Naive B cell (primary cell): ENCODE measurements at regions not wholly inside any gene's neighbourhood (a gene's known extent, or its start where the extent isn't known, plus 50 kb on each side); places are given as distances from the start of the nearest gene placed in this dataset.

Experiments
- ATAC-seq, 2 donors: fragments of 150-1000 bp; cut with Tn5 transposase; 2 replicates each; pipeline ENCODE4 v1.10.0; 2021; ENCODE audit warnings: low read depth in 2 of 2, mild to moderate bottlenecking in 2 of 2, moderate library complexity in 2 of 2
- DNase-seq: peaks from one replicate; pipeline ENCODE4 v3.0.0; 2022
- H3K27ac Mint-ChIP-seq, 6 donors: one replicate each; pipeline ENCODE4 v1.8.0; 2020 to 2022; ENCODE audit warnings: mild to moderate bottlenecking in 6 of 6, mixed read lengths in 6 of 6, moderate library complexity in 5 of 6, inconsistent platforms in 2 of 6
- H3K27me3 Mint-ChIP-seq, 3 donors: one replicate each; pipeline ENCODE4 v1.8.0; 2021 to 2022; ENCODE audit warnings: mixed read lengths in 3 of 3, mild to moderate bottlenecking in 1 of 3
- H3K36me3 Mint-ChIP-seq, 2 donors: one replicate each; pipeline ENCODE4 v1.8.0; 2020 to 2022; ENCODE audit warnings: mixed read lengths in 2 of 2, inconsistent platforms in 1 of 2, mild to moderate bottlenecking in 1 of 2
- H3K4me1 Mint-ChIP-seq, 3 donors: one replicate each; pipeline ENCODE4 v1.8.0; 2020 to 2022; ENCODE audit warnings: mixed read lengths in 3 of 3, inconsistent platforms in 1 of 3, mild to moderate bottlenecking in 1 of 3, moderate library complexity in 1 of 3
- H3K4me3 Mint-ChIP-seq, 8 donors: one replicate each; pipeline ENCODE4 v1.8.0; 2020 to 2022; ENCODE audit warnings: mild to moderate bottlenecking in 8 of 8, mixed read lengths in 8 of 8, moderate library complexity in 8 of 8, inconsistent platforms in 2 of 8
- H3K9me3 Mint-ChIP-seq, 7 donors: one replicate each; pipeline ENCODE4 v1.8.0; 2020 to 2022; ENCODE audit warnings: mixed read lengths in 7 of 7, mild to moderate bottlenecking in 5 of 7, inconsistent platforms in 2 of 7, moderate library complexity in 1 of 7

GRCh38 chr7:42987648-42988214 lies 55.6 kb downstream of the MRPL32 start:
- no peak for ATAC-seq
- Mint-ChIP-seq H3K4me3 (no peak overlapping the region), H3K4me1 (no peaks in the 10 kb centered on the region), H3K27ac (no peak overlapping the region), H3K9me3 (peaks cover 4 to 18% (median 10%) of the 10 kb centered on the region in 7 donors), H3K36me3 (peaks cover 0 to 7% of the 10 kb centered on the region in 2 donors), H3K27me3 (peaks cover 11 to 27% (median 17%) of the 10 kb centered on the region in 3 donors)
- DNase-seq = no peak

DNA sequence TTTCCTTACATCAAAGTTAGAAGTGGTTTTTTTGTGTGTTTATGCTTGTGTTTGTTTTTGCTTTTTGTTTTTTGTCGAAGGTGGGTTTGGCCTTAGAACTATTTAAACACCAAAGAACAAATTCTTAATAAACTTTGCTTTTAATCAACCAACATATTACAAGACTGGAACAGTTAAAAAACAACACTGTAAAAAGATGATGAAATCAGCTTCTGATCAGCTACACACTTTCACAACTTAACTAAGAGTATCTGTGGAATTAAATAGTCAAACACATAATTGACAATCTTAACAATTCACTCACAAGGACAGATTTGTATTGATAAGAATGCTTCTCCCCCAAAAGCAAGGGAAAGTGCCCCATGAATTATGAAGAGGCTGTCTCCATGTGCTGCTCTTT lies 58.8 kb downstream of the MRPL32 start:
- Mint-ChIP-seq H3K27me3 (peaks cover 16 to 42% (median 17%) of the 10 kb centered on the region in 3 donors), H3K9me3 (peaks cover 0 to 2% (median 0%) of the 10 kb centered on the region in 7 donors), H3K4me1 (no peaks in the 10 kb centered on the region), H3K36me3 (no peaks in the 10 kb centered on the region), H3K4me3 (no peak overlapping the region), H3K27ac (no peak overlapping the region)
- ATAC-seq (no peak), DNase-seq (no peak)

DNA sequence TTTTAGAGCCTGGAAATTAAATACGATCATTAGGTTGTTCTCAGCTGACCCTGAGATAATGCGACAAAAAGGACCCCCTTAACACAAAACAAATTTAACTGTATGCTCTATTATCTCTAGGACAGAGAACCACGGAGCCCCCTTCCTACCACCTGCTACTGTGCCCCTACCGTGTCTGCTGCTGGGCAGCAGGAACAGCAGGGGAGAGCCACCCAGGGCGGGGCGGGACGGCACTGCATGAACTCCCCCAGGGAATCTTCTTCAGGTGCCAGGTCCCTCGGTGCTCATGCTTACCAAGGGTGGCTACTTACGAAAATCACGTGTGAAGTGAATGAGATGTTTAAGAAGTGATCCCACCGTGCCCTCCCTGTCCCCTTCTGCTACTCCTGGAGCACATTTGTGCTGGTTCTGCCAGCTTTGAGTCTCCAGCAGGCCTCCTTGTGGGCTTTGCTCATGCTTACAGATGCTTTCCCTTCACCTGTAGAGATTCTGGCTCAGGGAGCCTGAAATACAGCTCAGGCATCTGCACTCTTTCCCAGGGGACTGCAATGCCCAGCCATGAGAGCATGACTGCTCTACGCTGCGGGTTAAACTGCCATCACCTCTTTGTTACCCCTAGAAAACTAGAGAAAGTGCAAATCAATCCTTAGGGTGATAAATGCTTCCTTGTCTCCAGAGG lies 59.9 kb downstream of the MRPL32 start:
- Mint-ChIP-seq H3K9me3 (no peaks in the 10 kb centered on the region), H3K36me3 (no peaks in the 10 kb centered on the region), H3K27ac (no peak overlapping the region), H3K4me3 (no peak overlapping the region), H3K27me3 (peaks cover 10 to 32% (median 11%) of the 10 kb centered on the region in 3 donors), H3K4me1 (no peaks in the 10 kb centered on the region)
- ATAC-seq = no peak
- no peak for DNase-seq

GRCh38 chr7:42993038-42993437 lies 60.9 kb downstream of the MRPL32 start:
- no peaks in the 10 kb centered on the region for H3K4me1 Mint-ChIP-seq
- ATAC-seq (no peak), DNase-seq (no peak)
- no peak overlapping the region for H3K4me3 Mint-ChIP-seq
- no peak overlapping the region for H3K27ac Mint-ChIP-seq
- H3K36me3 Mint-ChIP-seq = no peaks in the 10 kb centered on the region
- H3K27me3 Mint-ChIP-seq = peaks cover 8 to 29% (median 10%) of the 10 kb centered on the region in 3 donors
- H3K9me3 Mint-ChIP-seq = no peaks in the 10 kb centered on the region

- H3K9me3 Mint-ChIP-seq = no peaks in the 10 kb centered on the region
- H3K4me3 Mint-ChIP-seq = no peak overlapping the region
- no peaks in the 10 kb centered on the region for H3K36me3 Mint-ChIP-seq
- H3K27me3 Mint-ChIP-seq = peaks cover 8 to 29% (median 16%) of the 10 kb centered on the region in 3 donors
- no peak overlapping the region for H3K27ac Mint-ChIP-seq
- no peaks in the 10 kb centered on the region for H3K4me1 Mint-ChIP-seq
- DNase-seq (no peak), ATAC-seq (no peak)
Measured at GRCh38 chr7:42994096-42994495, 61.9 kb downstream of the MRPL32 start.

DNA sequence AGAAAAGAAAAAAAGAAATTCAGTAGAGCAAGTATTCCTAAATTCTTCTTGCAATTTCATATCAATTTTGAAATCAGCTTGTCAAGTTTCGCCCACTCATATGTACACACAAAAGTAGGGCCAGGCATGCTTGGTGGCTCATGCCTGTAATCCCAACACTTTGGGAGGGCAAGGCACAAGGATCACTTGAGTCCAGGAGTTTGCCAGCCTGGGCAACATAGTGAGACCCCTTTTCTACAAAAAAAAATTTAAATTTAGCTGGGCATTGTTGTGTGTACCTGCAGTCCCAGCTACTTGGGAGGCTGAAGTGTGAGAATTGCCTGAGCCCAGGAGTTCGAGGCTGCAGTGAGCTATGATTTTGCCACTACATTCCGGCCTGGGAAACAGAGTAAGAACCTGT lies 65.4 kb downstream of the MRPL32 start:
- ATAC-seq (no peak), DNase-seq (no peak)
- Mint-ChIP-seq H3K36me3 (no peaks in the 10 kb centered on the region), H3K4me3 (no peak overlapping the region), H3K27ac (no peak overlapping the region), H3K9me3 (no peaks in the 10 kb centered on the region), H3K4me1 (no peaks in the 10 kb centered on the region), H3K27me3 (peaks cover 5 to 21% (median 20%) of the 10 kb centered on the region in 3 donors)

- peaks cover 14 to 35% (median 25%) of the 10 kb centered on the region in 3 donors for H3K27me3 Mint-ChIP-seq
- H3K9me3 Mint-ChIP-seq = peaks cover 0 to 2% (median 0%) of the 10 kb centered on the region in 7 donors
- no peak for DNase-seq
- no peaks in the 10 kb centered on the region for H3K36me3 Mint-ChIP-seq
- H3K4me1 Mint-ChIP-seq = peaks cover 0 to 4% (median 0%) of the 10 kb centered on the region in 3 donors
- H3K27ac Mint-ChIP-seq = peak overlapping the region in 1 of 6 donors; percentile 2
- no peak overlapping the region for H3K4me3 Mint-ChIP-seq
- ATAC-seq = no peak
Measured at GRCh38 chr7:43004082-43004481, 71.9 kb downstream of the MRPL32 start.

DNA sequence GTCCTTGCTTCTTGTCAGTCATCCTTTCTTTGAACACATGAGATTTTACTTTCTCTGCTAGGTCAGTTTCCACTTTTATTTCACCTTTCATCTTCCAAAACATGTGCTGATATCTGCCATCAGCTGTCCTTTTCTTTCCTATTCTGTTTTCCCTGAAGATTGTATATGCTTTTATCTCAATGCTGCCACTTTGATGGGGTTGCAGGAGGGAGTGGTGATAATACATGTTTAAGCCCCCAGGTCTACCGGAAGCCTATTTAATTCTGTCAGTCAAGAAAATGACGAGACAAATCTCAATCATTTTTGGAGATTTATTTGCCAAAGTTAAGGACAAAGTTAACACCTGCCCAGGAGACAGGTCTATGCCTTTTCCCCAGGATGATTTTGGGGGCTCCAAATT lies 73.8 kb downstream of the MRPL32 start:
- peaks cover 0 to 2% (median 0%) of the 10 kb centered on the region in 7 donors for H3K9me3 Mint-ChIP-seq
- H3K27me3 Mint-ChIP-seq = peaks cover 14 to 28% (median 28%) of the 10 kb centered on the region in 3 donors
- DNase-seq (no peak), ATAC-seq (no peak)
- peak overlapping the region in 1 of 6 donors; percentile 65 for H3K27ac Mint-ChIP-seq
- H3K4me3 Mint-ChIP-seq = no peak overlapping the region
- no peaks in the 10 kb centered on the region for H3K36me3 Mint-ChIP-seq
- peaks cover 0 to 4% (median 0%) of the 10 kb centered on the region in 3 donors for H3K4me1 Mint-ChIP-seq

GRCh38 chr7:43010061-43010460 lies 77.9 kb downstream of the MRPL32 start:
- no peak for DNase-seq
- Mint-ChIP-seq H3K4me1 (no peaks in the 10 kb centered on the region), H3K27me3 (peaks cover 20 to 53% (median 40%) of the 10 kb centered on the region in 3 donors), H3K36me3 (peaks cover 0 to 10% of the 10 kb centered on the region in 2 donors), H3K4me3 (no peak overlapping the region), H3K9me3 (peaks cover 5 to 9% (median 7%) of the 10 kb centered on the region in 7 donors), H3K27ac (no peak overlapping the region)
- no peak for ATAC-seq

GRCh38 chr7:43011879-43012278 lies 79.7 kb downstream of the MRPL32 start:
- no peak for ATAC-seq
- Mint-ChIP-seq H3K9me3 (peaks cover 5 to 9% (median 7%) of the 10 kb centered on the region in 7 donors), H3K4me1 (no peaks in the 10 kb centered on the region), H3K36me3 (peaks cover 0 to 10% of the 10 kb centered on the region in 2 donors), H3K27me3 (peaks cover 22 to 46% (median 37%) of the 10 kb centered on the region in 3 donors), H3K4me3 (no peak overlapping the region), H3K27ac (no peak overlapping the region)
- no peak for DNase-seq

GRCh38 chr7:43014406-43014805 lies 82.2 kb downstream of the MRPL32 start:
- no peaks in the 10 kb centered on the region for H3K4me1 Mint-ChIP-seq
- DNase-seq (no peak), ATAC-seq (no peak)
- H3K27ac Mint-ChIP-seq = peak overlapping the region in 1 of 6 donors; percentile 2
- no peak overlapping the region for H3K4me3 Mint-ChIP-seq
- H3K9me3 Mint-ChIP-seq = peaks cover 5 to 9% (median 7%) of the 10 kb centered on the region in 7 donors
- H3K27me3 Mint-ChIP-seq = peaks cover 24 to 52% (median 39%) of the 10 kb centered on the region in 3 donors
- peaks cover 0 to 10% of the 10 kb centered on the region in 2 donors for H3K36me3 Mint-ChIP-seq

- H3K36me3 Mint-ChIP-seq = peaks cover 0 to 10% of the 10 kb centered on the region in 2 donors
- ATAC-seq (no peak), DNase-seq (no peak)
- peaks cover 24 to 55% (median 39%) of the 10 kb centered on the region in 3 donors for H3K27me3 Mint-ChIP-seq
- no peaks in the 10 kb centered on the region for H3K4me1 Mint-ChIP-seq
- H3K9me3 Mint-ChIP-seq = peaks cover 5 to 9% (median 7%) of the 10 kb centered on the region in 7 donors
- no peak overlapping the region for H3K27ac Mint-ChIP-seq
- no peak overlapping the region for H3K4me3 Mint-ChIP-seq
Measured at GRCh38 chr7:43015301-43015700, 83.1 kb downstream of the MRPL32 start.

DNA sequence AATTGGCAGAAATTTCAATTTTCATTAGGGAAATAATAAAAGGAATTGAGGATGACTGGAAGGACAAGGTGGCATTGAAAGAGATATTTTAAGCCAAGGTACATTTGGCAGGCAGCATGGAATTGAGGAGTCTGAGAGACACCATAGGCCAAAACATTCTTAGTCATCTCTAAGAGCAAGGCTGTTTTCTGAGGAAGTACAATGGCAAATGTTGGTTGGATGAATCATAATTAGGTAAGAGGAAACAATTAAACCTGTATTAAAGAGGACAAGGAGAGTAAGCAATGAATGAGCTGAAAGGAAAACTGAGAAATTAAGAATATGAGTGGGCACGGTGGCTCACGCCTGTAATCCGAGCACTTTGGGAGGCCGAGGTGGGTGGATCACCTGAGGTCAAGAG lies 86.3 kb downstream of the MRPL32 start:
- no peaks in the 10 kb centered on the region for H3K36me3 Mint-ChIP-seq
- H3K27ac Mint-ChIP-seq = no peak overlapping the region
- peaks cover 0 to 1% (median 0%) of the 10 kb centered on the region in 7 donors for H3K9me3 Mint-ChIP-seq
- ATAC-seq = no peak
- no peak for DNase-seq
- H3K27me3 Mint-ChIP-seq = peaks cover 21 to 40% (median 25%) of the 10 kb centered on the region in 3 donors
- no peaks in the 10 kb centered on the region for H3K4me1 Mint-ChIP-seq
- no peak overlapping the region for H3K4me3 Mint-ChIP-seq

DNA sequence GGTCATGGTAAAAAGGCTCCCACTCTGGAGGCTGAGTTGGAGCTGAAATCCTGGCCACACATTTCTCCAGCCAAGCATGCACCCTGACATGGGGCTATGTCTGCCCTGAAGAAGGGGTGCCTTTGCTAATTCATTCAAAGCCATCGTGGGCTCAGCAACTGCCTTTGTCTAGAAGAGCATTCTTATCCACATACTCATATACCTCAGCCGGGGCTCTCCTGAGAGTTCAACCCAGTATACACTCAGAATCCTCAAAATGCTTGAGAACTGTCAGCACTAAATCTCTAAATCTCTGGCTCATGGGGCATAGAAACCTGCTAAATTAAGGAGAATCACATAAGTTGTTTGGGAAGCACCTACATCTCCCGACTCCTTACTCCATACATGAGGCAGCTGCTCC lies 89.3 kb downstream of the MRPL32 start:
- H3K4me1 Mint-ChIP-seq = no peaks in the 10 kb centered on the region
- H3K27ac Mint-ChIP-seq = no peak overlapping the region
- H3K27me3 Mint-ChIP-seq = peaks cover 7 to 23% (median 8%) of the 10 kb centered on the region in 3 donors

More for the DNA sequence above, 89.3 kb downstream of the MRPL32 start:
- no peaks in the 10 kb centered on the region for H3K9me3 Mint-ChIP-seq
- no peaks in the 10 kb centered on the region for H3K36me3 Mint-ChIP-seq
- ATAC-seq (no peak), DNase-seq (no peak)
- no peak overlapping the region for H3K4me3 Mint-ChIP-seq
